ENCODE measurements at regions not wholly inside any gene's neighbourhood (a gene's known extent, or its start where the extent isn't known, plus 50 kb on each side); places are given as distances from the start of the nearest gene placed in this dataset.

DNA sequence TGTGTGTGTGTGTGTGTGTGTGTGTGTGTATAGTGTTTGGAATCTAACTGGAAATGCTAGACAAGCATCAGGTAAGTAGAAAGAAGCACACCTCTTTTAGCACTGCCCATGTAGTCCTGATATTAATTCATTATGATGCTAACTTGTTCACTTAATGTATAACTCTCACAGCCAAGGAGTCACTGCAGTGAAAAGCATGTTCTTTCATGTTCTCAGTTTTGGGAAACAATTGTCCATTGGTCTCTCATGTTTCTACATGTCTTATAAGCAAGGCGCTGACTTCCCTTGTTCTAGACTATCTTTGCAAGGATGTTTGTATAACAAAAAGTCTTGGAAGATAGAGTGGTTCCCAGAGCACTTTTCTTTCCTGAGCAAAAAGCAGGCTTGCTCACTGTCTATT, 148.8 kb upstream of the TNPO1 start:
- Histone ChIP-seq H3K36me3 (ENCODE audit: low read depth) (no peaks in the 10 kb centered on the region), H3K27ac (ENCODE audit: poor library complexity, severe bottlenecking) (no peak overlapping the region)

DNA sequence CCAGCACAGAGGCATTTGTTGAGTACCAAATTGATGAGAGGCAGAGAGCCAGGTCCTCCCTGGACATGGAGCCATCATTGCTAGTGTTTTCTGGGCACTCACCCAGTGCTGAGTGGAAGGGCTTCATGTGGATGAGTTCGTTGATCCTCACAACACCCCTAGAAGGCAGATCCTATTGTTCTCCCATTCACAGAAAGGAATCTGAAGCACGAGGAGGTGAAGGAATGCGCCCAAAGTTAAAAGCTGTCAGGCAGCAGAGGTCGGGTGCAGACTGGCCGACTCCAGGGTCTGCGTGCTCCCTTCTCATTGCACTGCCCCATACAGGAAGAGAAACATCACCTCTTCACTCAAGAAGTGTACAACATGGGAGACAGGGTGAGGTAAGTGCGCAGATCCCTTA, 153.5 kb upstream of the TNPO1 start:
- H3K4me3 ChIP-seq (ENCODE audit: severe bottlenecking) = no peak overlapping the region
- TF ChIP-seq, protein P1, sequence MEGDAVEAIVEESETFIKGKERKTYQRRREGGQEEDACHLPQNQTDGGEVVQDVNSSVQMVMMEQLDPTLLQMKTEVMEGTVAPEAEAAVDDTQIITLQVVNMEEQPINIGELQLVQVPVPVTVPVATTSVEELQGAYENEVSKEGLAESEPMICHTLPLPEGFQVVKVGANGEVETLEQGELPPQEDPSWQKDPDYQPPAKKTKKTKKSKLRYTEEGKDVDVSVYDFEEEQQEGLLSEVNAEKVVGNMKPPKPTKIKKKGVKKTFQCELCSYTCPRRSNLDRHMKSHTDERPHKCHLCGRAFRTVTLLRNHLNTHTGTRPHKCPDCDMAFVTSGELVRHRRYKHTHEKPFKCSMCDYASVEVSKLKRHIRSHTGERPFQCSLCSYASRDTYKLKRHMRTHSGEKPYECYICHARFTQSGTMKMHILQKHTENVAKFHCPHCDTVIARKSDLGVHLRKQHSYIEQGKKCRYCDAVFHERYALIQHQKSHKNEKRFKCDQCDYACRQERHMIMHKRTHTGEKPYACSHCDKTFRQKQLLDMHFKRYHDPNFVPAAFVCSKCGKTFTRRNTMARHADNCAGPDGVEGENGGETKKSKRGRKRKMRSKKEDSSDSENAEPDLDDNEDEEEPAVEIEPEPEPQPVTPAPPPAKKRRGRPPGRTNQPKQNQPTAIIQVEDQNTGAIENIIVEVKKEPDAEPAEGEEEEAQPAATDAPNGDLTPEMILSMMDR (IDR thresholded peaks at IDR 0.05; ENCODE audit: poor library complexity, severe bottlenecking) = no peak
- ATAC-seq (ENCODE audit: low read depth) (no peak), DNase-seq (ENCODE audit: low spot score) (no peak)
- H3K27me3 ChIP-seq (ENCODE audit: insufficient read depth, poor library complexity, severe bottlenecking) = no peaks in the 10 kb centered on the region
- H3K9me3 ChIP-seq (ENCODE audit: severe bottlenecking) = no peaks in the 10 kb centered on the region
- no peaks in the 10 kb centered on the region for H3K36me3 ChIP-seq (ENCODE audit: low read depth)
- H3K4me1 ChIP-seq (ENCODE audit: insufficient read depth, poor library complexity, severe bottlenecking) = no peaks in the 10 kb centered on the region
- no peak overlapping the region for H3K27ac ChIP-seq (ENCODE audit: poor library complexity, severe bottlenecking)

More for the DNA sequence above, 148.8 kb upstream of the TNPO1 start:
- no peaks in the 10 kb centered on the region for H3K27me3 ChIP-seq (ENCODE audit: insufficient read depth, poor library complexity, severe bottlenecking)
- H3K4me3 ChIP-seq (ENCODE audit: severe bottlenecking) = no peak overlapping the region
- no peaks in the 10 kb centered on the region for H3K4me1 ChIP-seq (ENCODE audit: insufficient read depth, poor library complexity, severe bottlenecking)
- peak; percentile 38; the same call in 2 of the 3 replicates for ATAC-seq (ENCODE audit: low read depth)
- no peaks in the 10 kb centered on the region for H3K9me3 ChIP-seq (ENCODE audit: severe bottlenecking)
- DNase-seq (ENCODE audit: low spot score) = no peak
- TF ChIP-seq, protein P1 (IDR thresholded peaks at IDR 0.05; ENCODE audit: poor library complexity, severe bottlenecking) = no peak

DNA sequence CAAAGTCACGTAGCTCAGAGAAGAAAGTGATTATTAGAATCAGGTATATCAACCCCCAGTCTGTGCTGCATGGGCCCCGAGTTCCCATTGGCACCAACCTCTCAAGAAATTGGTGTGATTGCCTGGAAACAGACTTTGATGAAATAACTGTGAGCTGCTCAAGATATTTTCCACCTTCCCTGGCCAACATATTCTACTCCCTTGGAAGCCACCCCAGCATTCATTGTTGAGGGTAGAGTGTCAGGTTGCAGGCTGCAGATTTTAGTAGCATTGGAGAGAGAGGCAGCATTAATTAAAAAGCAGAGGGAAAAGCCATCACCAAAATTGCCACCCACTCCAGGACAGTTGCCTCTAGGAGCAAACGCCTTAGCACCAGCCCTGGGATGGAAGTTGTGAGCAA, 154.2 kb upstream of the TNPO1 start:
- no peak overlapping the region for H3K27ac ChIP-seq (ENCODE audit: poor library complexity, severe bottlenecking)
- no peaks in the 10 kb centered on the region for H3K9me3 ChIP-seq (ENCODE audit: severe bottlenecking)
- no peak for DNase-seq (ENCODE audit: low spot score)
- H3K4me3 ChIP-seq (ENCODE audit: severe bottlenecking) = no peak overlapping the region
- TF ChIP-seq, protein P1 (IDR thresholded peaks at IDR 0.05; ENCODE audit: poor library complexity, severe bottlenecking) = no peak
- no peak for ATAC-seq (ENCODE audit: low read depth)
- no peaks in the 10 kb centered on the region for H3K36me3 ChIP-seq (ENCODE audit: low read depth)
- no peaks in the 10 kb centered on the region for H3K4me1 ChIP-seq (ENCODE audit: insufficient read depth, poor library complexity, severe bottlenecking)
- no peaks in the 10 kb centered on the region for H3K27me3 ChIP-seq (ENCODE audit: insufficient read depth, poor library complexity, severe bottlenecking)

DNA sequence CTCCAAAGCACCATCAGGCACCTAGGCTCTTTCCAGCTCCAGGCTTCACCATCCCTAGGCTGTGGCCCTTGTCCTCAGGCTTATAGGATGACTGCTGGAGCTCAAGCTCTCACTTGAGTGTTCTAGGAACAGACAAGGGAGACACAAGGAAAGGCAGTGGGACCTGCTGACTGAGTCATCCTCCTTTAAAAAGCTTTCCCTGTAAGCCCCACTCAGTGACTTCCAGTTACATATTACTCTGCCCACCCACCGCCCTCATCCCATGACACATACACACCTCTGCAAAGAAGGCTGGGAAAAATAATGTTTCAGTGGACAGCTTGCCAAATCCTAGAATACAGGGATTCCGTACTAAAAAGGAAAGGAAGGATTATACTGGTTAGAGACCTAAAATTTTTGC, 154.2 kb upstream of the ZNF366 start:
- TF ChIP-seq, protein P1 (IDR thresholded peaks at IDR 0.05; ENCODE audit: poor library complexity, severe bottlenecking) = no peak
- Histone ChIP-seq H3K27ac (ENCODE audit: poor library complexity, severe bottlenecking) (no peak overlapping the region), H3K9me3 (ENCODE audit: severe bottlenecking) (no peaks in the 10 kb centered on the region), H3K36me3 (ENCODE audit: low read depth) (no peaks in the 10 kb centered on the region), H3K27me3 (ENCODE audit: insufficient read depth, poor library complexity, severe bottlenecking) (no peaks in the 10 kb centered on the region), H3K4me1 (ENCODE audit: insufficient read depth, poor library complexity, severe bottlenecking) (no peaks in the 10 kb centered on the region), H3K4me3 (ENCODE audit: severe bottlenecking) (no peak overlapping the region)
- DNase-seq (ENCODE audit: low spot score) (no peak), ATAC-seq (ENCODE audit: low read depth) (peak; percentile 61; the same call in 2 of the 3 replicates)

DNA sequence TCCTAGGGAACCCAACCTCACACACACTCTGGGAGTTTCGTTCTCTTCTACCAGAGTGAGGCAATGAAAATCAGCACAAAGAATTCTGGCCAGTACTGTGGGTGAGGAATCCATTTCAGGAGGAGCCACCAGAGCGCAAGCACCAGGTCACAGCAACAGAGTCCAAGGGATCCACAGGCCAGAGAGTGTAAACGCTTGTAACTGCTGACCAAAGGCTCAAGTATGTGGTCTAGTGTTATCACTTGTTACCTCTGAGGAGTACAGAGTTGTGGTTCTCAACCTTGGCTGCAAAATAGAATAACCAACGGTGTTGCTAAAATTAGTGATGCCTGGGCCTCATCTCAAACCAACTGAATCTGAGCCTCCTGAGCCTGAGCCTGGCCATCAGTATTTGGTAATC, 152.5 kb upstream of the ZNF366 start:
- Histone ChIP-seq H3K4me1 (ENCODE audit: insufficient read depth, poor library complexity, severe bottlenecking) (no peaks in the 10 kb centered on the region), H3K9me3 (ENCODE audit: severe bottlenecking) (no peaks in the 10 kb centered on the region), H3K36me3 (ENCODE audit: low read depth) (no peaks in the 10 kb centered on the region), H3K27me3 (ENCODE audit: insufficient read depth, poor library complexity, severe bottlenecking) (no peaks in the 10 kb centered on the region), H3K27ac (ENCODE audit: poor library complexity, severe bottlenecking) (no peak overlapping the region), H3K4me3 (ENCODE audit: severe bottlenecking) (no peak overlapping the region)
- ATAC-seq (ENCODE audit: low read depth) (no peak), DNase-seq (ENCODE audit: low spot score) (no peak)
- TF ChIP-seq, protein P1 (IDR thresholded peaks at IDR 0.05; ENCODE audit: poor library complexity, severe bottlenecking) = no peak

Measured in RWPE2 (cell line).